Thyroid gland (tissue), 4 donors: ENCODE measurements at regions not wholly inside any gene's neighbourhood (a gene's known extent, or its start where the extent isn't known, plus 50 kb on each side); places are given as distances from the start of the nearest gene placed in this dataset.

ENCODE experiments used
- CTCF ChIP-seq, 6 experiments: fragments of 200-600 bp in 3 of 6; fragments of 450-650 bp in 3 of 6; sonication (generic) in 3 of 6; IDR thresholded peaks; one replicate each; pipeline ENCODE4 v1.5.1; 2016 to 2019; ENCODE audit warnings: antibody characterized with exemption in 6 of 6, mild to moderate bottlenecking in 2 of 6, inconsistent platforms in 1 of 6, moderate library complexity in 1 of 6
- POLR2A ChIP-seq, 2 donors: fragments of 450-650 bp; IDR thresholded peaks; one replicate each; pipeline ENCODE4 v1.6.1; 2017; ENCODE audit warnings: antibody characterized with exemption in 2 of 2, mild to moderate bottlenecking in 2 of 2, moderate library complexity in 1 of 2

GRCh38 chr12:79532907-79533288 is 157.9 kb downstream of the PAWR start:
- no peak for TF ChIP-seq CTCF (IDR thresholded peaks at IDR 0.05)
- no peak for TF ChIP-seq POLR2A (IDR thresholded peaks at IDR 0.05)
